LoVo (cell line): ENCODE measurements at regions not wholly inside any gene's neighbourhood (a gene's known extent, or its start where the extent isn't known, plus 50 kb on each side); places are given as distances from the start of the nearest gene placed in this dataset.
"Not testable (repeated sequence)": the region's sequence is repeated elsewhere in the genome, so short reads cannot be mapped to it uniquely, and the experiment has no call there.

Source experiments
- DNase-seq: peaks from one replicate; pipeline ENCODE4 v3.0.0-alpha.2; 2016; ENCODE audit warnings: low spot score

- DNase-seq, result not testable (repeated sequence)
Observed at GRCh38 chr20:11513241-11513745, 404.4 kb upstream of the BTBD3 start.

GRCh38 chr20:11516448-11516847, 401.2 kb upstream of the BTBD3 start:
- no peak for DNase-seq

GRCh38 chr20:11520596-11520995, 397.1 kb upstream of the BTBD3 start:
- DNase-seq, result no peak

GRCh38 chr20:11521476-11522365, 396.0 kb upstream of the BTBD3 start:
- no peak for DNase-seq

- no peak for DNase-seq
Observed at GRCh38 chr20:11522366-11522741, 395.3 kb upstream of the BTBD3 start.

- DNase-seq, result no peak
Observed at GRCh38 chr20:11529047-11529446, 388.6 kb upstream of the BTBD3 start.

- DNase-seq, result no peak
Observed at GRCh38 chr20:11537032-11537431, 380.7 kb upstream of the BTBD3 start.

GRCh38 chr20:11539450-11539849, 378.2 kb upstream of the BTBD3 start:
- DNase-seq, result no peak

- no peak for DNase-seq
Observed at GRCh38 chr20:11540558-11540957, 377.1 kb upstream of the BTBD3 start.

GRCh38 chr20:11542645-11543044, 375.0 kb upstream of the BTBD3 start:
- DNase-seq, result no peak

GRCh38 chr20:11544029-11544678, 373.5 kb upstream of the BTBD3 start:
- DNase-seq, result peak; percentile 68

GRCh38 chr20:11546939-11547338, 370.8 kb upstream of the BTBD3 start:
- no peak for DNase-seq

GRCh38 chr20:11549172-11550103, 368.3 kb upstream of the BTBD3 start:
- no peak for DNase-seq

- no peak for DNase-seq
Observed at GRCh38 chr20:11550657-11551338, 366.9 kb upstream of the BTBD3 start.

- DNase-seq, result no peak
Observed at GRCh38 chr20:11551479-11551878, 366.2 kb upstream of the BTBD3 start.

GRCh38 chr20:11553603-11554002, 364.1 kb upstream of the BTBD3 start:
- no peak for DNase-seq

GRCh38 chr20:11555510-11555909, 362.2 kb upstream of the BTBD3 start:
- no peak for DNase-seq

GRCh38 chr20:11556410-11556809, 361.3 kb upstream of the BTBD3 start:
- no peak for DNase-seq

- no peak for DNase-seq
Observed at GRCh38 chr20:11564491-11564890, 353.2 kb upstream of the BTBD3 start.

GRCh38 chr20:11569163-11569562, 348.5 kb upstream of the BTBD3 start:
- no peak for DNase-seq

- no peak for DNase-seq
Observed at GRCh38 chr20:11573507-11573906, 344.2 kb upstream of the BTBD3 start.

- DNase-seq, result no peak
Observed at GRCh38 chr20:11581271-11581670, 336.4 kb upstream of the BTBD3 start.
